GM12878 (cell line): ENCODE measurements at regions not wholly inside any gene's neighbourhood (a gene's known extent, or its start where the extent isn't known, plus 50 kb on each side); places are given as distances from the start of the nearest gene placed in this dataset.

Experiments
- ATAC-seq: fragments of 200-7000 bp; cut with Tn5 transposase; 3 replicates; pipeline ENCODE4 v1.9.1; 2020; ENCODE audit warnings: mild to moderate bottlenecking, moderate library complexity
- BruUV-seq: library from RNA; stranded (reverse); fragments of 400-500 nt; replicated peaks from 2 replicates; lab custom pipeline; 2021; lab: Mats Ljungman, UMichigan
- CTCF ChIA-PET: fragments of 300-600 bp; sonication (Branson Sonifier 250); formaldehyde crosslinking; extraction: SDS; loops from one replicate; lab custom pipeline; 2021; ENCODE audit warnings: inconsistent platforms; lab: Yijun Ruan, JAX
- POLR2A ChIA-PET: fragments of 350-600 bp; formaldehyde crosslinking; extraction: SDS; loops from one replicate; lab custom pipeline; 2021; ENCODE audit warnings: inconsistent platforms; lab: Charles Lee
- RAD21 ChIA-PET: fragments of 300-600 bp; sonication (Branson Sonifier 250); formaldehyde crosslinking; loops from one replicate; lab custom pipeline; 2023; ENCODE audit warnings: antibody characterized with exemption; ENCODE audit not compliant: unreplicated experiment; lab: Charles Lee
- SMC1A ChIA-PET: fragments of 300-600 bp; sonication (Branson Sonifier 250); formaldehyde crosslinking; loops from one replicate; lab custom pipeline; 2023; ENCODE audit not compliant: unreplicated experiment, uncharacterized antibody; lab: Charles Lee
- DNase-seq: peaks from one replicate; pipeline ENCODE4 v3.0.0-alpha.2; 2011; ENCODE audit warnings: low read depth, low spot score
- FAIRE-seq: peaks from 3 replicates; lab custom pipeline; 2011; peaks lifted over from hg19 to GRCh38; lab: Jason Lieb, UNC
- H2AFZ ChIP-seq: 2 replicates; pipeline ENCODE4 v1.6.0; 2011; ENCODE audit warnings: low read depth, low read length, control low read depth; ENCODE audit not compliant: control insufficient read depth
- H3K27ac ChIP-seq: 2 replicates; pipeline ENCODE4 v1.5.1; 2011; ENCODE audit warnings: control low read depth; ENCODE audit not compliant: control insufficient read depth, insufficient read depth
- H3K27me3 ChIP-seq, 2 experiments: replicated peaks in 1 of 2; 2 replicates each; pipeline versions ENCODE4 v1.6.0 to v1.6.1; 2011; ENCODE audit warnings: low read length in 1 of 2; ENCODE audit not compliant: control insufficient read depth in 2 of 2, insufficient read depth in 2 of 2
- H3K36me3 ChIP-seq, 2 experiments: 2 replicates each; pipeline ENCODE4 v1.5.1; 2011; ENCODE audit warnings: low read length in 1 of 2; ENCODE audit not compliant: control insufficient read depth in 2 of 2, insufficient read depth in 2 of 2
- H3K4me1 ChIP-seq: 2 replicates; pipeline ENCODE4 v1.6.1; 2011; ENCODE audit warnings: mild to moderate bottlenecking, low read length, moderate library complexity, mixed read lengths; ENCODE audit not compliant: control insufficient read depth, insufficient read depth
- H3K4me2 ChIP-seq: 2 replicates; pipeline ENCODE4 v1.6.0; 2011; ENCODE audit warnings: control low read depth; ENCODE audit not compliant: control insufficient read depth, insufficient read depth
- H3K4me3 ChIP-seq: fragments of 200-600 bp; sonication (generic); 2 replicates; pipeline ENCODE4 v1.5.1; 2016
- H3K79me2 ChIP-seq: 2 replicates; pipeline ENCODE4 v1.6.0; 2011; ENCODE audit warnings: low read length; ENCODE audit not compliant: control insufficient read depth, insufficient read depth
- H3K9ac ChIP-seq: 2 replicates; pipeline ENCODE4 v1.8.0; 2011; ENCODE audit warnings: low read length, control low read depth, mixed read lengths; ENCODE audit not compliant: control insufficient read depth, insufficient read depth
- H3K9me3 ChIP-seq: replicated peaks from 3 replicates; pipeline ENCODE4 v1.5.1; 2011; ENCODE audit warnings: mild to moderate bottlenecking, low read length; ENCODE audit not compliant: control insufficient read depth, insufficient read depth
- H4K20me1 ChIP-seq: 2 replicates; pipeline ENCODE4 v1.6.0; 2011; ENCODE audit not compliant: control insufficient read depth, insufficient read depth
- CUX1 ChIP-seq: IDR thresholded peaks from 2 replicates; pipeline ENCODE4 v1.6.1; 2012; ENCODE audit warnings: improper control_type of control experiment, low read depth, low read length; ENCODE audit not compliant: insufficient replicate concordance
- SP1 ChIP-seq: IDR thresholded peaks from one replicate; pipeline ENCODE4 v1.6.1; 2011; ENCODE audit warnings: low read depth, low read length
- WGBS: methylation state at CpG from one replicate; pipeline ENCODE4 v1.1.6; 2016; ENCODE audit warnings: low lambda C conversion rate; ENCODE audit not compliant: insufficient replicate concordance, insufficient coverage; ENCODE audit errors: missing lambda C conversion rate; 5-methylcytosine and 5-hydroxymethylcytosine counted together
- in situ Hi-C: fragments of 300-500 bp; cut with MboI; formaldehyde crosslinking; loops from 9 replicates; pipeline ENCODE4 v1.14.3; 2018; ENCODE audit warnings: mixed read lengths
- intact Hi-C: fragments of 100-400 bp; cut with micrococcal nuclease; formaldehyde crosslinking; loops from one replicate; pipeline ENCODE4 v1.14.2; 2022; ENCODE audit not compliant: unreplicated experiment
- TF ChIP-seq, protein P1 (sequence below): IDR thresholded peaks from 2 replicates; pipeline ENCODE4 v1.6.1; 2011; ENCODE audit warnings: borderline replicate concordance, low read depth, mild to moderate bottlenecking, moderate library complexity, low read length; ENCODE audit not compliant: insufficient read depth, poor library complexity, severe bottlenecking

- H3K9ac ChIP-seq: no peak overlapping the region
- intact Hi-C loops: no loop called here
- no peak for FAIRE-seq
Observed at GRCh38 chr10:33048223-33048622, 90.2 kb upstream of the ITGB1 start.

More at GRCh38 chr10:33048223-33048622, 90.2 kb upstream of the ITGB1 start:
- H3K4me1 ChIP-seq: no peaks in the 10 kb centered on the region
- H3K27me3 ChIP-seq: no peaks in the 10 kb centered on the region
- ChIA-PET RAD21 (no interaction called here), POLR2A (no interaction called here), CTCF (no interaction called here), SMC1A (interaction anchor here (1.0 kb wide), 1 partner anchor 100 kb away, joined by 3 read pairs; no protein-coding TSS in a partner anchor)
- no peaks in the 10 kb centered on the region for H4K20me1 ChIP-seq
- no peak for TF ChIP-seq CUX1
- TF ChIP-seq, protein P1, sequence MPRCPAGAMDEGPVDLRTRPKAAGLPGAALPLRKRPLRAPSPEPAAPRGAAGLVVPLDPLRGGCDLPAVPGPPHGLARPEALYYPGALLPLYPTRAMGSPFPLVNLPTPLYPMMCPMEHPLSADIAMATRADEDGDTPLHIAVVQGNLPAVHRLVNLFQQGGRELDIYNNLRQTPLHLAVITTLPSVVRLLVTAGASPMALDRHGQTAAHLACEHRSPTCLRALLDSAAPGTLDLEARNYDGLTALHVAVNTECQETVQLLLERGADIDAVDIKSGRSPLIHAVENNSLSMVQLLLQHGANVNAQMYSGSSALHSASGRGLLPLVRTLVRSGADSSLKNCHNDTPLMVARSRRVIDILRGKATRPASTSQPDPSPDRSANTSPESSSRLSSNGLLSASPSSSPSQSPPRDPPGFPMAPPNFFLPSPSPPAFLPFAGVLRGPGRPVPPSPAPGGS: no peak
- no peak for TF ChIP-seq SP1
- no peak overlapping the region for H3K27ac ChIP-seq
- in situ Hi-C loops: no loop called here
- ATAC-seq: no peak
- no TSS peak for BruUV-seq
- H2AFZ ChIP-seq: no peak overlapping the region
- no peaks in the 10 kb centered on the region for H3K9me3 ChIP-seq
- 58% methylated on average over 5 of the region's 5 CpGs for WGBS
- H3K36me3 ChIP-seq: no peaks in the 10 kb centered on the region
- no peaks in the 10 kb centered on the region for H3K79me2 ChIP-seq
- H3K4me3 ChIP-seq: no peak overlapping the region
- DNase-seq: no peak
- H3K4me2 ChIP-seq: no peak overlapping the region
